ENCODE measurements at regions not wholly inside any gene's neighbourhood (a gene's known extent, or its start where the extent isn't known, plus 50 kb on each side); places are given as distances from the start of the nearest gene placed in this dataset.

DNA sequence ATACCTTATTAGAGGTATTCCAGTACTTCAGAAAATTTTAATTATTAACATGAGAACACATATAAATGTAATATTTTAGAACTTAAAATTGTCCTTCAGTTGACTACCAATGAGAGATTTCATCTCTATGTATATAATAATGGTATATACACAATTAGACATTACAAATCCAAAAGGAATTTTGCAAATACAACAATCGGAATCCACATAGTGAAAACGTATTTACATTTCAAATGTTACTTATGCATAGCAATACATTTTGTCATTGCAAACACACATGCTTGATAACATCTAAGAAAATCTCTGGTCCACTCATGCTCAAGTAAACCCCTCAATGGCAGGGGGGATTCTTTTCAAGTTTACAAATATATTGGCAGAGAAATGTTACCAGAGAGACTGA is 2345.2 kb downstream of the PCDH9 start:
- intact Hi-C loops (cut with DNase I): no loop called here

DNA sequence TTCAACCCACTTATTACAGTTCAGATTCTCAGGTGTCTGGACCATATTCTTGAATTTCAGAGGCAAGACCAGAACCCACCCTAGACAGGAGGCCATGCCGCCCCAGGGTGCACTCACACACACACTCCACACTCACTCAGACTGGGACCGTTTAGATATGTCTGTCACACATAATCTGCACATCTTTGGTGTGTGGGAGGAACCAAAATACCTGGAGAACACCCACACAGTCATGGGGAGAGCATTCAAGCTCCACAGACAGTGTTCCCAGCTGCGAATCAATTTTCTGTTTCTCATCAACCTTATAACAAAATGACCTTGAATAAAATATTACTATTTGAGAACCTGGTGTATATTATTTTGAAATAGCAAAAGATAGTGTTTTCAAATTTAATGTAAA is 2353.0 kb downstream of the PCDH9 start:
- ATAC-seq: no peak
- Histone ChIP-seq H3K9me3 (peaks cover 0 to 2% (median 0%) of the 10 kb centered on the region in 3 donors), H3K4me3 (no peak overlapping the region), H3K4me1 (no peaks in the 10 kb centered on the region), H3K27ac (no peak overlapping the region), H3K27me3 (no peaks in the 10 kb centered on the region), H3K36me3 (replicated peaks in 1 of 2; ENCODE audit: insufficient read depth in 1 of 2, low read depth in 2 of 2) (no peaks in the 10 kb centered on the region)
- intact Hi-C loops (cut with DNase I): no loop called here
- DNase-seq: no peak
- TF ChIP-seq POLR2A (IDR thresholded peaks at IDR 0.05): no peak
- TF ChIP-seq CTCF (IDR thresholded peaks at IDR 0.05): no peak
- WGBS, 2 donors: 58 to 60% methylated on average over 3 of the region's 3 CpGs

More for the DNA sequence above, 2345.2 kb downstream of the PCDH9 start:
- H3K36me3 ChIP-seq (replicated peaks in 1 of 2; ENCODE audit: insufficient read depth in 1 of 2, low read depth in 2 of 2): no peaks in the 10 kb centered on the region
- no peak overlapping the region for H3K27ac ChIP-seq
- WGBS, 2 donors: 22 to 45% methylated on average over 2 of the region's 2 CpGs
- ATAC-seq (no peak), DNase-seq (no peak)
- no peak overlapping the region for H3K4me3 ChIP-seq
- H3K9me3 ChIP-seq: no peaks in the 10 kb centered on the region
- TF ChIP-seq CTCF (IDR thresholded peaks at IDR 0.05) (no peak), POLR2A (IDR thresholded peaks at IDR 0.05) (no peak)
- no peaks in the 10 kb centered on the region for H3K27me3 ChIP-seq
- H3K4me1 ChIP-seq: no peaks in the 10 kb centered on the region

GRCh38 chr13:64871742-64872141 is 2358.4 kb downstream of the PCDH9 start:
- no peak for ATAC-seq
- 80% methylated on average over 4 to 5 of the region's 5 CpGs for WGBS, 2 donors

GRCh38 chr13:64869539-64869938 is 2360.6 kb downstream of the PCDH9 start:
- 36 to 38% methylated on average over 3 of the region's 3 CpGs for WGBS, 2 donors
- TF ChIP-seq POLR2A (IDR thresholded peaks at IDR 0.05) (no peak), CTCF (IDR thresholded peaks at IDR 0.05) (no peak)

More at GRCh38 chr13:64871742-64872141, 2358.4 kb downstream of the PCDH9 start:
- Histone ChIP-seq H3K27me3 (no peaks in the 10 kb centered on the region), H3K27ac (no peak overlapping the region), H3K36me3 (replicated peaks in 1 of 2; ENCODE audit: insufficient read depth in 1 of 2, low read depth in 2 of 2) (no peaks in the 10 kb centered on the region), H3K4me3 (no peak overlapping the region), H3K4me1 (no peaks in the 10 kb centered on the region), H3K9me3 (peaks cover 0 to 8% (median 0%) of the 10 kb centered on the region in 3 donors)
- DNase-seq: no peak
- TF ChIP-seq CTCF (IDR thresholded peaks at IDR 0.05) (no peak), POLR2A (IDR thresholded peaks at IDR 0.05) (no peak)
- intact Hi-C loops (cut with DNase I): no loop called here

DNA sequence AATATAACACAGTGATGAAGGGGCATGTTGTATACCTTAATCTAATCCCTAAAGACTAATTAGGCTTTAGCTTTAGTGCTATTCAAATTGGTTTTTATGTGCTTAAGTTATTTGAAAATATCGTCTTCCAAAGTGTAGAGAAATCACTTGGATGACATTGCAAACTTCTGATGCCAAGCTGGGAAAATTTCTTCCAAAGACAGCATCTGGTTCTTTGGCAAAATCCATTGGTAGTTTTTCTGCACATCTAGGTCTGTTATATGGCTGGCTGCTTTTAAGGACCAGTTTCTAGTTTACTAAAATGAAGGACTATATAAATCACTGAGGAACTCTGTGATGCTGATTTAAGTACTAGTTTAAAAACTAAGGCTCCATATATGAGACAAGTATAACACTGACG is 2362.3 kb downstream of the PCDH9 start:
- no peaks in the 10 kb centered on the region for H3K4me1 ChIP-seq
- no peak overlapping the region for H3K27ac ChIP-seq
- TF ChIP-seq CTCF (IDR thresholded peaks at IDR 0.05) (no peak), POLR2A (IDR thresholded peaks at IDR 0.05) (no peak)
- peaks cover 0 to 8% (median 0%) of the 10 kb centered on the region in 3 donors for H3K9me3 ChIP-seq
- intact Hi-C loops (cut with DNase I): no loop called here
- 44 to 57% methylated on average over 2 of the region's 2 CpGs for WGBS, 2 donors
- DNase-seq (no peak), ATAC-seq (no peak)
- H3K36me3 ChIP-seq (replicated peaks in 1 of 2; ENCODE audit: insufficient read depth in 1 of 2, low read depth in 2 of 2): no peaks in the 10 kb centered on the region
- no peaks in the 10 kb centered on the region for H3K27me3 ChIP-seq
- H3K4me3 ChIP-seq: no peak overlapping the region

More at GRCh38 chr13:64869539-64869938, 2360.6 kb downstream of the PCDH9 start:
- Histone ChIP-seq H3K4me1 (no peaks in the 10 kb centered on the region), H3K9me3 (peaks cover 0 to 8% (median 0%) of the 10 kb centered on the region in 3 donors), H3K4me3 (no peak overlapping the region), H3K27me3 (no peaks in the 10 kb centered on the region), H3K27ac (no peak overlapping the region), H3K36me3 (replicated peaks in 1 of 2; ENCODE audit: insufficient read depth in 1 of 2, low read depth in 2 of 2) (no peaks in the 10 kb centered on the region)
- no peak for ATAC-seq
- intact Hi-C loops (cut with DNase I): no loop called here
- no peak for DNase-seq
